SK-N-MC (cell line): ENCODE measurements at regions not wholly inside any gene's neighbourhood (a gene's known extent, or its start where the extent isn't known, plus 50 kb on each side); places are given as distances from the start of the nearest gene placed in this dataset.

ENCODE experiments used
- EZH2 ChIP-seq: fragments of 200-600 bp; sonication (generic); IDR thresholded peaks from one replicate; pipeline ENCODE4 v1.6.1; 2017; ENCODE audit warnings: antibody characterized with exemption
- POLR2AphosphoS5 ChIP-seq: IDR thresholded peaks from 2 replicates; pipeline ENCODE4 v1.6.1; 2012; ENCODE audit warnings: mild to moderate bottlenecking, low read depth, low read length, borderline replicate concordance

DNA sequence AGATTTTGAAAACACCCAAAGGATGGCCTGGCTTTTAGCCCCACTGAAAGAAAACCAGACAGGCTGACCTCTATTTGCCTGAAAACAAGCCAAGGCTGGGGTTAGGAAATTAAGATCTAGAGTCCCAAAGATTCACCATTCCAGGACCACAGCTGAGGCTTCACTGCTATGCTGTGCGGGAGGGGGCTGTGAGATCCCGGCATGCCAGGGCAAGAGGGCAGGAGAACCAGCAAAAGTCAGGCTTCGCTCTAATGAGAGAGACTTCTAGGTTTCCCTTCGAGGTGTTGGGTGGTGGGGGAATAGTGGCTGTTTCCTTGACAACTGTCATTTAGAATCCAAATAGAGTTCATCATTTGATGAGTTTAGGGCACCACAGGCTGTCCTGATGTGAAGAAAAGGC, 152.9 kb upstream of the NFIB start:
- TF ChIP-seq POLR2AphosphoS5 (no peak), EZH2 (no peak)
